ENCODE measurements at regions not wholly inside any gene's neighbourhood (a gene's known extent, or its start where the extent isn't known, plus 50 kb on each side); places are given as distances from the start of the nearest gene placed in this dataset.

DNA sequence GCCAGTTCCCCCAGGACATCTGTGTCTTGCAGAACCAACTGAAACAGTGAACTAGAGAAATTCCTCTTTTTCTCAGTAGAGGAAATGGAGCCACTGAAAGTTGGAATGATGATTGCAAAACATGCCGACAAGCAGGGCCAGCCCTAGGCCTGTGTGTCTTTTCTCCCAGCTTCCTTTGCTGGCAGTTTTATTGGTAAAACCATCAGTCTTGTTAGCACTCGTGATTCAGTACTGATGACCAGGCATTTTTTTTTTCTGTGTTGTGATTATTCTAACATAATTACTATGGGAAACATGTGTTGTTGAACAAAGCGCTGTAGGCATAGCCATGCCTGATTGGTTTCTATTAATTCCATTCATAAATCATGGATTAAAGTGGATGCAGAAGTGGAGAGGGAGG lies 620.7 kb downstream of the AACS start:
- TF ChIP-seq CTCF (IDR thresholded peaks at IDR 0.05; ENCODE audit: poor library complexity, severe bottlenecking) (no peak), EP300 (conservative IDR thresholded peaks at IDR 0.05; ENCODE audit: poor library complexity, severe bottlenecking) (no peak), MXI1 (conservative IDR thresholded peaks at IDR 0.05; ENCODE audit: poor library complexity, severe bottlenecking) (no peak), RAD21 (conservative IDR thresholded peaks at IDR 0.05) (no peak), POLR2AphosphoS5 (IDR thresholded peaks at IDR 0.05) (no peak)
